H1 (cell line): ENCODE measurements at regions not wholly inside any gene's neighbourhood (a gene's known extent, or its start where the extent isn't known, plus 50 kb on each side); places are given as distances from the start of the nearest gene placed in this dataset.

Experiments
- CTCF ChIA-PET: fragments of 300-600 bp; sonication (Branson Sonifier 250); formaldehyde crosslinking; loops from one replicate; lab custom pipeline; 2021; ENCODE audit not compliant: partially characterized antibody; lab: Charles Lee
- POLR2A ChIA-PET: fragments of 300-600 bp; sonication (Branson Sonifier 250); formaldehyde crosslinking; loops from one replicate; lab custom pipeline; 2021; ENCODE audit warnings: inconsistent platforms; ENCODE audit not compliant: partially characterized antibody; lab: Charles Lee
- DNase-seq, 2 experiments: peaks; one replicate each; pipeline versions ENCODE4 v3.0.0 to v3.0.0-alpha.2; 2010 to 2022; ENCODE audit warnings: low spot score in 2 of 2, low read depth in 1 of 2, mixed read lengths in 1 of 2
- FAIRE-seq: peaks from 2 replicates; lab custom pipeline; 2011; peaks lifted over from hg19 to GRCh38; lab: Jason Lieb, UNC
- H2AFZ ChIP-seq: 2 replicates; pipeline ENCODE4 v1.8.1; 2012; ENCODE audit warnings: low read length, inconsistent platforms
- H2AK5ac ChIP-seq: 2 replicates; pipeline ENCODE4 v1.6.1; 2013; ENCODE audit warnings: low read depth, low read length
- H2BK120ac ChIP-seq: replicated peaks from 2 replicates; pipeline ENCODE3; 2013; ENCODE audit warnings: low read depth, low read length, inconsistent platforms
- H2BK12ac ChIP-seq: 2 replicates; pipeline ENCODE4 v1.6.1; 2013; ENCODE audit warnings: low read depth, low read length
- H2BK15ac ChIP-seq: 2 replicates; pipeline ENCODE4 v1.6.1; 2013; ENCODE audit warnings: low read length
- H2BK20ac ChIP-seq: 2 replicates; pipeline ENCODE4 v1.6.1; 2013; ENCODE audit warnings: low read length
- H2BK5ac ChIP-seq: 2 replicates; pipeline ENCODE4 v1.6.1; 2013; ENCODE audit warnings: low read depth, low read length
- H3K14ac ChIP-seq: 2 replicates; pipeline ENCODE4 v1.6.1; 2013; ENCODE audit warnings: inconsistent platforms; ENCODE audit not compliant: insufficient read length
- H3K18ac ChIP-seq: 2 replicates; pipeline ENCODE4 v1.6.1; 2013; ENCODE audit warnings: low read length; ENCODE audit errors: extremely low read depth
- H3K23ac ChIP-seq: 2 replicates; pipeline ENCODE4 v1.6.1; 2013; ENCODE audit warnings: inconsistent platforms; ENCODE audit not compliant: insufficient read length
- H3K23me2 ChIP-seq: 2 replicates; pipeline ENCODE4 v1.6.1; 2013; ENCODE audit warnings: low read depth, low read length
- H3K27ac ChIP-seq: 2 replicates; pipeline ENCODE4 v1.6.1; 2011; ENCODE audit warnings: low read depth, low read length, inconsistent platforms
- H3K27me3 ChIP-seq, 4 experiments: replicated peaks in 1 of 4; 1 replicate in 1 of 4; 2 replicates in 3 of 4; pipeline versions ENCODE4 v1.6.1 to v1.8.1; 2011 to 2013; ENCODE audit warnings: low read length in 3 of 4, mild to moderate bottlenecking in 3 of 4, inconsistent platforms in 2 of 4, mixed read lengths in 2 of 4, moderate library complexity in 1 of 4; ENCODE audit not compliant: control insufficient read depth in 3 of 4, insufficient read depth in 3 of 4; ENCODE audit errors: extremely low read depth in 1 of 4
- H3K36me3 ChIP-seq, 4 experiments: 2 replicates each; pipeline versions ENCODE4 v1.6.1 to v1.8.1; 2011 to 2013; ENCODE audit warnings: mild to moderate bottlenecking in 4 of 4, low read length in 3 of 4, moderate library complexity in 2 of 4, control low read depth in 1 of 4, inconsistent platforms in 1 of 4; ENCODE audit not compliant: insufficient read depth in 4 of 4, control insufficient read depth in 2 of 4
- H3K4ac ChIP-seq: replicated peaks from 2 replicates; pipeline ENCODE3; 2013; ENCODE audit warnings: low read length, low read depth, mixed read lengths, inconsistent platforms; ENCODE audit not compliant: insufficient read length
- H3K4me1 ChIP-seq, 4 experiments: replicated peaks in 1 of 4; 1 replicate in 1 of 4; 2 replicates in 3 of 4; pipeline versions ENCODE4 v1.6.1 to v1.8.1; 2011 to 2013; ENCODE audit warnings: low read length in 3 of 4, inconsistent platforms in 2 of 4, mixed read lengths in 1 of 4; ENCODE audit not compliant: insufficient read depth in 4 of 4, control insufficient read depth in 3 of 4
- H3K4me2 ChIP-seq, 2 experiments: 2 replicates each; pipeline versions ENCODE4 v1.6.1 to v1.8.1; 2011 to 2013; ENCODE audit warnings: low read depth in 2 of 2, low read length in 2 of 2, control low read depth in 1 of 2, inconsistent platforms in 1 of 2, mild to moderate bottlenecking in 1 of 2; ENCODE audit not compliant: insufficient read depth in 1 of 2
- H3K4me3 ChIP-seq, 4 experiments: fragments of 200-600, 300-600 bp in 1 of 4; sonication (generic), shearing (Covaris generic), sonication (Bioruptor Twin) in 1 of 4; 2 replicates each; pipeline versions ENCODE4 v1.5.1 to v1.8.1; 2011 to 2016; ENCODE audit warnings: low read length in 4 of 4, low read depth in 3 of 4, control low read depth in 2 of 4, inconsistent platforms in 2 of 4, mild to moderate bottlenecking in 2 of 4, mixed read lengths in 1 of 4, moderate library complexity in 1 of 4; ENCODE audit not compliant: insufficient read depth in 2 of 4; ENCODE audit errors: extremely low read depth in 1 of 4
- H3K56ac ChIP-seq: replicated peaks from 2 replicates; pipeline ENCODE3; 2013; ENCODE audit warnings: low read depth, mild to moderate bottlenecking, mixed read lengths, low read length, inconsistent platforms; ENCODE audit not compliant: insufficient read length
- H3K79me1 ChIP-seq: 2 replicates; pipeline ENCODE4 v1.6.1; 2013; ENCODE audit warnings: low read depth, low read length, control low read depth
- H3K79me2 ChIP-seq, 2 experiments: 2 replicates each; pipeline versions ENCODE4 v1.6.1 to v1.8.1; 2012 to 2013; ENCODE audit warnings: low read length in 2 of 2, mild to moderate bottlenecking in 2 of 2, inconsistent platforms in 1 of 2; ENCODE audit not compliant: insufficient read depth in 2 of 2, control insufficient read depth in 1 of 2
- H3K9ac ChIP-seq, 4 experiments: replicated peaks in 1 of 4; 1 replicate in 1 of 4; 2 replicates in 3 of 4; pipeline versions ENCODE4 v1.6.1 to v1.8.1; 2011 to 2013; ENCODE audit warnings: low read depth in 3 of 4, low read length in 3 of 4, control low read depth in 2 of 4, mild to moderate bottlenecking in 2 of 4, moderate library complexity in 2 of 4, inconsistent platforms in 1 of 4; ENCODE audit errors: extremely low read depth in 1 of 4
- H3K9me3 ChIP-seq, 2 experiments: 2 replicates each; pipeline versions ENCODE4 v1.6.1 to v1.8.1; 2012 to 2013; ENCODE audit warnings: mild to moderate bottlenecking in 2 of 2, moderate library complexity in 2 of 2, control low read depth in 1 of 2, inconsistent platforms in 1 of 2, low read depth in 1 of 2, low read length in 1 of 2, mixed read lengths in 1 of 2; ENCODE audit not compliant: insufficient read depth in 2 of 2
- H4K20me1 ChIP-seq, 2 experiments: replicated peaks in 1 of 2; 2 replicates each; pipeline versions ENCODE3 to v1.8.1; 2011 to 2013; ENCODE audit warnings: inconsistent platforms in 2 of 2, low read length in 2 of 2, mild to moderate bottlenecking in 1 of 2; ENCODE audit not compliant: insufficient read depth in 2 of 2, control insufficient read depth in 1 of 2
- H4K5ac ChIP-seq: 2 replicates; pipeline ENCODE4 v1.6.1; 2013; ENCODE audit warnings: low read length, low read depth, mixed read lengths, inconsistent platforms; ENCODE audit not compliant: insufficient read length
- H4K8ac ChIP-seq: 2 replicates; pipeline ENCODE4 v1.8.0; 2013; ENCODE audit warnings: mild to moderate bottlenecking, moderate library complexity, low read length, inconsistent platforms; ENCODE audit not compliant: insufficient read depth; ENCODE audit errors: extremely low read depth
- H4K91ac ChIP-seq: replicated peaks from 2 replicates; pipeline ENCODE3; 2013; ENCODE audit warnings: low read length, mixed read lengths, inconsistent platforms; ENCODE audit not compliant: insufficient read length
- CREB1 ChIP-seq: IDR thresholded peaks from 2 replicates; pipeline ENCODE4 v1.6.1; 2012; ENCODE audit warnings: inconsistent platforms
- CTBP2 ChIP-seq: IDR thresholded peaks from 2 replicates; pipeline ENCODE4 v1.7.0; 2011; ENCODE audit warnings: borderline replicate concordance, mild to moderate bottlenecking, moderate library complexity, mixed read lengths, low read length; ENCODE audit not compliant: insufficient read depth, insufficient read length
- EGR1 ChIP-seq: IDR thresholded peaks from 2 replicates; pipeline ENCODE4 v1.6.1; 2011; ENCODE audit warnings: low read depth, low read length, borderline replicate concordance
- FOSL1 ChIP-seq: IDR thresholded peaks from 2 replicates; pipeline ENCODE4 v1.6.1; 2011; ENCODE audit warnings: mild to moderate bottlenecking, low read depth, low read length, moderate library complexity; ENCODE audit not compliant: insufficient read depth
- HDAC2 ChIP-seq, 2 experiments: fragments of 300-600 bp in 1 of 2; sonication (generic) in 1 of 2; IDR thresholded peaks; 2 replicates each; pipeline ENCODE4 v1.6.1; 2011 to 2012; ENCODE audit warnings: low read depth in 2 of 2, low read length in 2 of 2, mild to moderate bottlenecking in 2 of 2, moderate library complexity in 2 of 2, borderline replicate concordance in 1 of 2, inconsistent platforms in 1 of 2
- PHF8 ChIP-seq: fragments of 200-600 bp; sonication (generic); conservative IDR thresholded peaks from 2 replicates; pipeline ENCODE4 v1.7.1; 2012; ENCODE audit warnings: low read depth, mild to moderate bottlenecking, inconsistent platforms, low read length, moderate library complexity
- POLR2AphosphoS5 ChIP-seq: IDR thresholded peaks from 2 replicates; pipeline ENCODE4 v1.6.1; 2011; ENCODE audit warnings: low read depth, low read length
- RNF2 ChIP-seq: fragments of 200-900, 300-1000 bp; sonication (generic); IDR thresholded peaks from 2 replicates; pipeline ENCODE4 v1.7.1; 2016; ENCODE audit warnings: borderline replicate concordance, low read depth, mild to moderate bottlenecking, antibody characterized with exemption, low read length; ENCODE audit not compliant: poor library complexity, severe bottlenecking; ENCODE audit errors: missing control alignments
- SIN3A ChIP-seq, 2 experiments: IDR thresholded peaks in 1 of 2; conservative IDR thresholded peaks in 1 of 2; 2 replicates each; pipeline ENCODE4 v1.6.1; 2011 to 2012; ENCODE audit warnings: low read length in 2 of 2, improper control_type of control experiment in 1 of 2, low read depth in 1 of 2, mild to moderate bottlenecking in 1 of 2
- SP4 ChIP-seq: IDR thresholded peaks from 2 replicates; pipeline ENCODE4 v1.6.1; 2012; ENCODE audit warnings: low read length, inconsistent platforms
- SUZ12 ChIP-seq: fragments of 200-600 bp; sonication (generic); IDR thresholded peaks from 2 replicates; pipeline ENCODE4 v1.6.1; 2012; ENCODE audit warnings: mild to moderate bottlenecking, inconsistent platforms, low read length, moderate library complexity, mixed read lengths
- TAF1 ChIP-seq: IDR thresholded peaks from 2 replicates; pipeline ENCODE4 v1.6.1; 2011; ENCODE audit warnings: mild to moderate bottlenecking, low read depth, low read length
- TEAD4 ChIP-seq: IDR thresholded peaks from 2 replicates; pipeline ENCODE4 v1.6.1; 2012; ENCODE audit warnings: low read depth, low read length, inconsistent platforms, mixed read lengths
- YY1 ChIP-seq: IDR thresholded peaks from 2 replicates; pipeline ENCODE4 v1.6.1; 2011; ENCODE audit warnings: low read depth, mild to moderate bottlenecking, low read length
- WGBS, 2 experiments: shearing (Covaris generic) in 1 of 2; methylation state at CpG; one replicate each; pipeline versions ENCODE4 v1.1.6 to v1.1.7; 2013 to 2015; ENCODE audit warnings: low lambda C conversion rate in 2 of 2, mixed read lengths in 2 of 2, inconsistent platforms in 1 of 2, low coverage in 1 of 2, missing lambda C conversion rate in 1 of 2; ENCODE audit not compliant: insufficient replicate concordance in 2 of 2, insufficient coverage in 1 of 2, insufficient read length in 1 of 2; ENCODE audit errors: extremely low coverage in 1 of 2, missing lambda C conversion rate in 1 of 2; 5-methylcytosine and 5-hydroxymethylcytosine counted together

DNA sequence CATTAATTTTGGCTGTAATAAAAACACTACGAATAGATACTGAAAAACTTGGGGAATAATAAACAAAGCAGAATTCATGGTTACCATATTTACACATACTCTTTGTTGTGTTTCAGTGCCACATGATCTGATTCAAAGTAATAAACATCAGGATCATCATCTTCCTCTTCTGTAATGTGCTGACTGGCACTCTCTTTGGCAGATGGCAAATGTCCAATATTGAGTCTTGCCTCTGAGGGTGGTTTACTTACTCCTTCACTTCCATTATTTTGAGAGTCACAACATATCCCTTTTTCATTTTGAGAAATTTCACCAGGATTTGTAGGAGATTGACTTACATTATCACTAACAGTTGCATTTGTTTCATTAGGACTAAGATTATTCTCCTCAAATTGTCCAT, 50.7 kb downstream of the ZZZ3 start:
- no peak for TF ChIP-seq RNF2
- no peak for TF ChIP-seq FOSL1
- TF ChIP-seq SUZ12: no peak
- TF ChIP-seq YY1: no peak
- TF ChIP-seq EGR1: no peak
- TF ChIP-seq SP4: no peak
- TF ChIP-seq CREB1: no peak
- TF ChIP-seq TAF1: no peak
- no peak for TF ChIP-seq PHF8
- no peak for TF ChIP-seq CTBP2
- TF ChIP-seq HDAC2 (IDR thresholded peaks at IDR 0.05; ENCODE audit: borderline replicate concordance in 1 of 2, low read depth in 2 of 2, low read length in 2 of 2): no peak
- TF ChIP-seq TEAD4: no peak
- no peak for TF ChIP-seq POLR2AphosphoS5
- no peak for TF ChIP-seq SIN3A (conservative IDR thresholded peaks at IDR 0.05 in 1 of 2, IDR thresholded peaks at IDR 0.05 in 1 of 2; ENCODE audit: low read depth in 1 of 2, low read length in 2 of 2)
- TF ChIP-seq, all 59 proteins: peak for 0
- Histone ChIP-seq H3K9me3 (no peaks in the 10 kb centered on the region), H3K27me3 (no peaks in the 10 kb centered on the region), H2BK12ac (no peak overlapping the region), H3K9ac (no peak overlapping the region), H2AFZ (no peak overlapping the region), H2BK5ac (no peak overlapping the region), H2BK15ac (no peak overlapping the region), H4K20me1 (peaks cover 1 to 4% of the 10 kb centered on the region in 2 experiments), H3K4me1 (peaks cover 0 to 6% (median 3%) of the 10 kb centered on the region in 4 experiments; a peak in 3 of 7 replicates), H4K5ac (no peak overlapping the region), H3K36me3 (peaks cover 0 to 28% (median 14%) of the 10 kb centered on the region in 4 experiments; a peak in 6 of 8 replicates), H3K18ac (no peak overlapping the region), H3K4me2 (no peak overlapping the region), H3K4ac (no peak overlapping the region), H3K23me2 (no peaks in the 10 kb centered on the region), H3K27ac (no peak overlapping the region), H3K79me1 (no peaks in the 10 kb centered on the region), H3K4me3 (no peak overlapping the region), H3K23ac (no peak overlapping the region), H3K79me2 (no peaks in the 10 kb centered on the region), H3K56ac (no peak overlapping the region), H2AK5ac (no peak overlapping the region), H4K91ac (no peak overlapping the region), H3K14ac (no peak overlapping the region), H2BK20ac (no peak overlapping the region), H4K8ac (no peak overlapping the region), H2BK120ac (no peak overlapping the region)
- 75% methylated on average over 1 of the region's 1 CpG; no CpG with 5 or more reads in 1 of the 2 experiments for WGBS, 2 experiments
- FAIRE-seq: no peak
- ChIA-PET POLR2A (interaction anchor here (1.5 kb wide), 1 partner anchor 14 kb away, joined by 5 read pairs; no protein-coding TSS in a partner anchor), CTCF (no interaction called here)
- no peak for DNase-seq
